ENCODE measurements at regions not wholly inside any gene's neighbourhood (a gene's known extent, or its start where the extent isn't known, plus 50 kb on each side); places are given as distances from the start of the nearest gene placed in this dataset.

GRCh38 chr5:72021651-72022357, 85.5 kb upstream of the MAP1B start:
- H3K9me3 Mint-ChIP-seq: no peaks in the 10 kb centered on the region
- DNase-seq: no peak
- no peaks in the 10 kb centered on the region for H3K36me3 Mint-ChIP-seq
- H3K4me1 Mint-ChIP-seq: no peaks in the 10 kb centered on the region
- no peak overlapping the region for H3K27ac Mint-ChIP-seq
- H3K27me3 Mint-ChIP-seq (ENCODE audit: low read depth in 3 of 3): peaks cover 0 to 6% (median 4%) of the 10 kb centered on the region in 3 donors
- H3K4me3 Mint-ChIP-seq: no peak overlapping the region

GRCh38 chr5:72028382-72028781, 78.9 kb upstream of the MAP1B start:
- no peak for DNase-seq
- Mint-ChIP-seq H3K27ac (no peak overlapping the region), H3K27me3 (ENCODE audit: low read depth in 3 of 3) (peaks cover 1 to 3% (median 2%) of the 10 kb centered on the region in 3 donors), H3K36me3 (no peaks in the 10 kb centered on the region), H3K4me3 (no peak overlapping the region), H3K4me1 (no peaks in the 10 kb centered on the region), H3K9me3 (peaks cover 0 to 7% (median 0%) of the 10 kb centered on the region in 6 donors)

- peaks cover 3 to 4% (median 3%) of the 10 kb centered on the region in 3 donors for H3K27me3 Mint-ChIP-seq (ENCODE audit: low read depth in 3 of 3)
- H3K27ac Mint-ChIP-seq: no peak overlapping the region
Measured at GRCh38 chr5:72030237-72030636, 77.0 kb upstream of the MAP1B start.

GRCh38 chr5:72032788-72033187, 74.5 kb upstream of the MAP1B start:
- Mint-ChIP-seq H3K4me1 (no peaks in the 10 kb centered on the region), H3K27ac (no peak overlapping the region), H3K9me3 (peaks cover 0 to 7% (median 0%) of the 10 kb centered on the region in 6 donors), H3K36me3 (no peaks in the 10 kb centered on the region), H3K4me3 (no peak overlapping the region), H3K27me3 (ENCODE audit: low read depth in 3 of 3) (peaks cover 3 to 6% (median 4%) of the 10 kb centered on the region in 3 donors)
- DNase-seq: no peak

More at GRCh38 chr5:72030237-72030636, 77.0 kb upstream of the MAP1B start:
- peaks cover 0 to 7% (median 0%) of the 10 kb centered on the region in 6 donors for H3K9me3 Mint-ChIP-seq
- H3K36me3 Mint-ChIP-seq: no peaks in the 10 kb centered on the region
- H3K4me3 Mint-ChIP-seq: no peak overlapping the region
- H3K4me1 Mint-ChIP-seq: no peaks in the 10 kb centered on the region
- no peak for DNase-seq

- no peak for DNase-seq
- H3K36me3 Mint-ChIP-seq: no peaks in the 10 kb centered on the region
- H3K4me1 Mint-ChIP-seq: no peaks in the 10 kb centered on the region
- H3K27ac Mint-ChIP-seq: no peak overlapping the region
- H3K4me3 Mint-ChIP-seq: no peak overlapping the region
- no peaks in the 10 kb centered on the region for H3K9me3 Mint-ChIP-seq
- H3K27me3 Mint-ChIP-seq (ENCODE audit: low read depth in 3 of 3): peaks cover 4 to 12% (median 6%) of the 10 kb centered on the region in 3 donors
Measured at GRCh38 chr5:72034770-72035169, 72.5 kb upstream of the MAP1B start.

- no peak overlapping the region for H3K27ac Mint-ChIP-seq
- H3K27me3 Mint-ChIP-seq (ENCODE audit: low read depth in 3 of 3): peaks cover 4 to 9% (median 6%) of the 10 kb centered on the region in 3 donors
- H3K4me3 Mint-ChIP-seq: no peak overlapping the region
- no peak for DNase-seq
- no peaks in the 10 kb centered on the region for H3K9me3 Mint-ChIP-seq
- H3K36me3 Mint-ChIP-seq: no peaks in the 10 kb centered on the region
- no peaks in the 10 kb centered on the region for H3K4me1 Mint-ChIP-seq
Measured at GRCh38 chr5:72035831-72036230, 71.4 kb upstream of the MAP1B start.

- H3K27ac Mint-ChIP-seq: no peak overlapping the region
- H3K27me3 Mint-ChIP-seq (ENCODE audit: low read depth in 3 of 3): peaks cover 4 to 9% (median 6%) of the 10 kb centered on the region in 3 donors
- no peaks in the 10 kb centered on the region for H3K36me3 Mint-ChIP-seq
- H3K9me3 Mint-ChIP-seq: no peaks in the 10 kb centered on the region
- DNase-seq: no peak
- no peak overlapping the region for H3K4me3 Mint-ChIP-seq
- no peaks in the 10 kb centered on the region for H3K4me1 Mint-ChIP-seq
Measured at GRCh38 chr5:72036951-72037350, 70.3 kb upstream of the MAP1B start.

- H3K9me3 Mint-ChIP-seq: no peaks in the 10 kb centered on the region
- no peaks in the 10 kb centered on the region for H3K36me3 Mint-ChIP-seq
- DNase-seq: no peak
- H3K4me3 Mint-ChIP-seq: no peak overlapping the region
- H3K27me3 Mint-ChIP-seq (ENCODE audit: low read depth in 3 of 3): peaks cover 2 to 11% (median 6%) of the 10 kb centered on the region in 3 donors
- no peak overlapping the region for H3K27ac Mint-ChIP-seq
- no peaks in the 10 kb centered on the region for H3K4me1 Mint-ChIP-seq
Measured at GRCh38 chr5:72040513-72040912, 66.8 kb upstream of the MAP1B start.

- no peak overlapping the region for H3K4me3 Mint-ChIP-seq
- DNase-seq: no peak
- H3K9me3 Mint-ChIP-seq: no peaks in the 10 kb centered on the region
- no peaks in the 10 kb centered on the region for H3K36me3 Mint-ChIP-seq
- peaks cover 2 to 11% (median 6%) of the 10 kb centered on the region in 3 donors for H3K27me3 Mint-ChIP-seq (ENCODE audit: low read depth in 3 of 3)
- H3K27ac Mint-ChIP-seq: no peak overlapping the region
- H3K4me1 Mint-ChIP-seq: no peaks in the 10 kb centered on the region
Measured at GRCh38 chr5:72041654-72042053, 65.6 kb upstream of the MAP1B start.

GRCh38 chr5:72042097-72042496, 65.2 kb upstream of the MAP1B start:
- no peak overlapping the region for H3K4me3 Mint-ChIP-seq
- H3K36me3 Mint-ChIP-seq: no peaks in the 10 kb centered on the region
- no peaks in the 10 kb centered on the region for H3K4me1 Mint-ChIP-seq
- no peak overlapping the region for H3K27ac Mint-ChIP-seq
- DNase-seq: no peak
- H3K9me3 Mint-ChIP-seq: peaks cover 0 to 2% (median under 1%) of the 10 kb centered on the region in 6 donors
- peaks cover 2 to 13% (median 6%) of the 10 kb centered on the region in 3 donors for H3K27me3 Mint-ChIP-seq (ENCODE audit: low read depth in 3 of 3)

- H3K36me3 Mint-ChIP-seq: no peaks in the 10 kb centered on the region
- H3K27me3 Mint-ChIP-seq (ENCODE audit: low read depth in 3 of 3): peaks cover 2 to 13% (median 5%) of the 10 kb centered on the region in 3 donors
- no peak overlapping the region for H3K4me3 Mint-ChIP-seq
- no peak overlapping the region for H3K27ac Mint-ChIP-seq
- no peak for DNase-seq
- peaks cover 0 to 11% (median 8%) of the 10 kb centered on the region in 6 donors for H3K9me3 Mint-ChIP-seq
- no peaks in the 10 kb centered on the region for H3K4me1 Mint-ChIP-seq
Measured at GRCh38 chr5:72045692-72046091, 61.6 kb upstream of the MAP1B start.

- Mint-ChIP-seq H3K27ac (no peak overlapping the region), H3K4me1 (no peaks in the 10 kb centered on the region), H3K36me3 (no peaks in the 10 kb centered on the region)
Measured at GRCh38 chr5:72046106-72046505, 61.2 kb upstream of the MAP1B start.

GRCh38 chr5:72055636-72056035, 51.6 kb upstream of the MAP1B start:
- Mint-ChIP-seq H3K36me3 (no peaks in the 10 kb centered on the region), H3K4me3 (no peak overlapping the region), H3K4me1 (no peaks in the 10 kb centered on the region), H3K27ac (no peak overlapping the region), H3K27me3 (ENCODE audit: low read depth in 3 of 3) (peaks cover 4 to 7% (median 5%) of the 10 kb centered on the region in 3 donors), H3K9me3 (no peaks in the 10 kb centered on the region)
- DNase-seq: no peak

More at GRCh38 chr5:72046106-72046505, 61.2 kb upstream of the MAP1B start:
- Mint-ChIP-seq H3K4me3 (no peak overlapping the region), H3K27me3 (ENCODE audit: low read depth in 3 of 3) (peaks cover 4 to 13% (median 5%) of the 10 kb centered on the region in 3 donors), H3K9me3 (peaks cover 0 to 11% (median 8%) of the 10 kb centered on the region in 6 donors)
- DNase-seq: no peak
